Heart left ventricle (tissue), 13 donors: ENCODE measurements at regions not wholly inside any gene's neighbourhood (a gene's known extent, or its start where the extent isn't known, plus 50 kb on each side); places are given as distances from the start of the nearest gene placed in this dataset.

ENCODE experiments used
- POLR2A ChIP-seq, 2 donors: fragments of 450-650 bp; IDR thresholded peaks; one replicate each; pipeline ENCODE4 v1.6.1; 2017; ENCODE audit warnings: antibody characterized with exemption in 2 of 2, mild to moderate bottlenecking in 2 of 2, moderate library complexity in 2 of 2
- TF ChIP-seq, protein P1 (sequence below), 12 donors: fragments of 200-600 bp; sonication (generic) in 4 of 12; IDR thresholded peaks; one replicate each; pipeline versions ENCODE4 v1.5.0 to v1.8.0; 2018 to 2022; ENCODE audit warnings: antibody characterized with exemption in 12 of 12, mild to moderate bottlenecking in 5 of 12
- donor health status: ischemic (EF 13 %, LVEDD 7.1; RV severe dilation, severe dysfunction).
- donor health status: DM: no; HTN: yes; CAD: no.
- donor health status: DM: no; HTN: no; CAD: no.
- donor health status: ischemic (EF 25% LVEDD 6.9; RV normal size, moderate dysfunction).
- donor health status: ischemic (EF 25% LVEDD 5.7; RV mildly dilated, moderate dysfunction).
- donor health status: ischemic (EF 35%, LVEDD 5.7; RV mildly dilated, moderate dysfunction).
- donor health status: nonischemic (EF 11% LVEDD 7.7; RV severe dilation, severe dysfunction).
- donor health status: DM: yes; HTN: yes; CAD: no.
- donor health status: PGD.
- donor health status: ischemic (EF 29% LVEDD 5.4; RV normal size, mild dysfunction).
- donor health status: nonischemic (EF 23%, LVEDD 6.1; RV moderate dilation, normal function).

DNA sequence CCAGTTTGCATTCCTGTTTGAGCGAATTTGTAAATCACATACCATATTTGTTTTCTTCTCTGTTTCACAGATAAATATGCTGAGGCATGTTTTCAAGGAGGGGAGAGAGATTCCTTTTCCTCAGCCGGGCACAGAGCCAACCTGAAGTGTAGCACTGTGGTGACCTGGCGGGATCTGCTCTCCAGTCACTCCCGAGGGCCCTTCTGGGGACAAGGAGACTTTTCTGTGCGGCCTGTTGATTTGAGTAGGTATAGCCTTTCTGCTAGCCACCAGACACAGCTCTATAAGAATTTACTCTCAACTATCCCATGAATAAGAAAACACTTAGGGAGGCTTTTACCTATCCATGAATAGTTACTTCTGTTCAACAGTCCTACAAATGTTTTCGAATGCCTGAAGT lies 63.5 kb upstream of the FDX1 start:
- TF ChIP-seq, protein P1, sequence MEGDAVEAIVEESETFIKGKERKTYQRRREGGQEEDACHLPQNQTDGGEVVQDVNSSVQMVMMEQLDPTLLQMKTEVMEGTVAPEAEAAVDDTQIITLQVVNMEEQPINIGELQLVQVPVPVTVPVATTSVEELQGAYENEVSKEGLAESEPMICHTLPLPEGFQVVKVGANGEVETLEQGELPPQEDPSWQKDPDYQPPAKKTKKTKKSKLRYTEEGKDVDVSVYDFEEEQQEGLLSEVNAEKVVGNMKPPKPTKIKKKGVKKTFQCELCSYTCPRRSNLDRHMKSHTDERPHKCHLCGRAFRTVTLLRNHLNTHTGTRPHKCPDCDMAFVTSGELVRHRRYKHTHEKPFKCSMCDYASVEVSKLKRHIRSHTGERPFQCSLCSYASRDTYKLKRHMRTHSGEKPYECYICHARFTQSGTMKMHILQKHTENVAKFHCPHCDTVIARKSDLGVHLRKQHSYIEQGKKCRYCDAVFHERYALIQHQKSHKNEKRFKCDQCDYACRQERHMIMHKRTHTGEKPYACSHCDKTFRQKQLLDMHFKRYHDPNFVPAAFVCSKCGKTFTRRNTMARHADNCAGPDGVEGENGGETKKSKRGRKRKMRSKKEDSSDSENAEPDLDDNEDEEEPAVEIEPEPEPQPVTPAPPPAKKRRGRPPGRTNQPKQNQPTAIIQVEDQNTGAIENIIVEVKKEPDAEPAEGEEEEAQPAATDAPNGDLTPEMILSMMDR (IDR thresholded peaks at IDR 0.05), result no peak
- TF ChIP-seq POLR2A (IDR thresholded peaks at IDR 0.05), result no peak
